Glomerular visceral epithelial cell (primary cell): ENCODE measurements at regions not wholly inside any gene's neighbourhood (a gene's known extent, or its start where the extent isn't known, plus 50 kb on each side); places are given as distances from the start of the nearest gene placed in this dataset.
A peak's percentile ranks its signal among the peaks of the same experiment; 100 is the strongest.
"Not testable (repeated sequence)": the region's sequence is repeated elsewhere in the genome, so short reads cannot be mapped to it uniquely, and the experiment has no call there.

ENCODE experiments used
- DNase-seq: peaks from one replicate; pipeline ENCODE4 v3.0.0-alpha.2; 2016; ENCODE audit errors: extremely low spot score

DNA sequence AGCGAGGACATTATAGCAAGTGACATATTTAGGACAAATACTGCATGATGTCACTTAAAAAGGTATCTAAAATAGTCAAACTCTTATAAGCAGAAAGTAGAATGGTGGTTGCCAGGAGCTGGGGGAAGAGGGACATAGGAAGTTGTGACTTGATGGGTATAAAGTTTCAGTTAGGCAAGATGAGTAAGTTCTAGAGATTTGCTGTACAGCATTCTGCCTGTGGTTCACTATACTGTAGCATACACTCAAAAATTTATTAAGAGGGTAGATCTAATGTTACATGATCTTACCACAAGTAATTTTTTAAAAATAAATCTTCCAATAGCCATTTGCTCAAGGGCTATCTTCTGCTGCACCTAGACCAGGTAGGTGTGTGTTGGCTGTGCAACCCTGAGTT, 78.1 kb upstream of the NPAS2 start:
- DNase-seq, result no peak

DNA sequence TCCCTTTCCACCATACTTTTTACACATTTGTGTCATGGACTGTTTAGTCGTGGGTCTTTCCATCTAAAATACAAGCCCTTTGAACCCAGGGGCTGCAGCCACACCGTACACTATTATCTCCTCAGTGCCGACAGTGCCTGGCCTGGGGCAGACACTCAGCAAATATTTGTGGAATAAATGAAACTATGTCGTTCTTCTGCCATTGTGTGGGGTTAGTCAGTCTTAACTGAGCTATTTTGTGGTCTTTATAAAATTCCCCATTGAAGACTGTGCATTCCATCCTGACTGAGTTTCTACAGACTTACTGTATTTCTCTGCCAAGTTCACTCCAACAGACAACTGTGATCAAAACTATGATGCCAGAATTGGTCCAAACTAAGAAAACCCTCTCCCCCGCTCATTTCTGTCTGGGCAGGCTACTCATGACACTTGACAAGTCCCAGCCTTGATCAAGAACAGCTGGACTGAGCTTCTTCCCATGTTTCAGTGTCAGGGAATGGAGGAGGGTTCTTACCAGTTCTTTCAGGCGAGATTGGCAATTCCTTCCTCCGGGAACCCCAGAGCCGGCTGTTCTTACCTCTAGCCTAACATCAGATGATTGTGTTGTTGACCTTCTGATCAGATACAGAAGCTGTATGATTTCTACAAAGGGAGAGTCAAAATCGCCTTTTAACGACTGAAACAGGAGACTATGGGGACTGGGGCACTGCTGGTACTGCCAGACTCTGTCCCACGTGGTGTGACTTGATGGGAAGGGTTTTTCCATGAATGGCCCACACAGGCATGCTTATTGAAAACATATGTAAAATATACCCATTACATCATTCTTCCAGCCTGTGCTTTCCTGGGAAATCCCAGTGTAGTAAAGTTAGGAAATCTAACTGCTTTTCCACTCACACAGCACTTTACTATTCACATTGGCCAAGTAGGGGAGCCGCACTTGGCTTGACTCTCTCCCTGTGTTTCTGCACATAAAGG, 77.4 kb upstream of the NPAS2 start:
- DNase-seq, result peak; percentile 79

DNA sequence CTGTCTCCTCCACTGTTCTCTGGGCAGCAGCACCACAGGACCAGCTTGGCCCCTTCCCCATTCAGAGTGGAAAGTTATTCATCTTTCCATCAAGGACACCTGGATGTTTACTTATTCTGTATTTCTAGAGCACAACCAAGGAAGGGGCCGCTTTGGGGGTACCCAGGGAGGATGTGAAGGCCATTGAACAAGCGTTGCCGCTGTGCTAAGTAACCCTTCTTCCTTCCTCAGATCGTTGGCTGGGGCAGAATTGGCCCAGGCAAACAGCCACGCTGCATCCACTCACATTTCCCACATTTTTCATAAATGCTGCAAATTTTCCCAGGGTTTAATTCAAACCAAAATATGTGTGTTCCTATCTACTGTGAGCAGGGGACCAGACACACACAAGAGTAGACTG, 76.2 kb upstream of the NPAS2 start:
- no peak for DNase-seq

DNA sequence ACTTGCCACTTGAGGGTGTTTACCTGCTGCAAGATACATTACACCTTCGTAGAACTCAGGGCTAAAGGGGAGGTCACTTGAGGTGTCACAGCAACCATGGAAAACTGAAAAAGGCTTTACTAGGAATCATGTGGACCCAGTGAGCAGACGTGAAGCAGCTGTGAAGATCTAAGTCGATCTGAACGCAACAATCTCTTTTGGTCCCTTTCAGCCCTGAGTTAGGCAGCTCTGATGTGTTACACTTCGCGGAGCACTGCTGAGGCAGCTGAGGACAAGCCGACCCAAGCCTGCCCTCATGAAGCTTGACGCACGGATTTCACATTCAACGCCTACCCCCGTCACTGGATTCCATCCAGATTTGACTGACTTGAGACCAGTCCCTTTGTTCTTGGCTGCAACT, 75.8 kb upstream of the NPAS2 start:
- no peak for DNase-seq

GRCh38 chr2:100744589-100744988, 75.3 kb upstream of the NPAS2 start:
- DNase-seq, result peak; percentile 67

DNA sequence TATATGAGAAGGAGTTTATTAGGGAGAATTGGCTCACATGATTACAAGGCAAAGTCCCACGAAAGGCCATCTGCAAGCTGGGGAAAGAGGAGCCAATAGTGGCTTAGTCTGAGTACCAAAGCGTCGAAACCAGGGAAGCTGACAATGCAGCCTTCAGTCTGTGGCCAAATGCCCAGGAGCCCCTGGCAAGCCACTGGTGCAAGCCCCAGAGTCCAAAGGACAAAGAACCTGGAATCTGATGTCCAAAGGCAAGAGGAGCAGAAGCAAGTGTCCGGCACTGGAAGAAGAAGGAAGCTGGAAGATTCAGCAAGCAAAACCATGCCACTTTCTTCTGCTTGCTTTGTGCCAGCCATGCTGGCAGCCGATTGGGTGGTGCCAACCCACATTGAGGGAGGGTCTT, 74.3 kb upstream of the NPAS2 start:
- DNase-seq, result no peak

DNA sequence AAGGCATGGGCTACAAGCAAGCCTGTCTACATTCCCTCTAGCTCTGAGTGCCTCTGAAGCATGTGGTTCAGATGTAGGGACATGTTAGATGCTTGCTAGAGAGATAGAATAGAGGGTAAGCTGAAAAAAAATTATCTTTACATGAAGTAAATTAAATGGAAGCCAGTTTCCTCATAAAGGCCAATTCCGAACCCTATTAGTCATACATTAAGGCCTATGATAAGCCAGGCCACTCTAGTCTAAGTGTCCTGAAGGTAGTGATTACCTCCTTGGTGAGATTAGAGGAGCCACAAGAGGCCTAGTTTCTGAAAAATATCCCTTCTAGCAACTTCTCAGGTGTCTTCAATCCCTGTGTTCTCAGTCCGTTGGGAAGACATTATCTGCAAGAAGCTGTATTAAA, 72.4 kb upstream of the NPAS2 start:
- no peak for DNase-seq

DNA sequence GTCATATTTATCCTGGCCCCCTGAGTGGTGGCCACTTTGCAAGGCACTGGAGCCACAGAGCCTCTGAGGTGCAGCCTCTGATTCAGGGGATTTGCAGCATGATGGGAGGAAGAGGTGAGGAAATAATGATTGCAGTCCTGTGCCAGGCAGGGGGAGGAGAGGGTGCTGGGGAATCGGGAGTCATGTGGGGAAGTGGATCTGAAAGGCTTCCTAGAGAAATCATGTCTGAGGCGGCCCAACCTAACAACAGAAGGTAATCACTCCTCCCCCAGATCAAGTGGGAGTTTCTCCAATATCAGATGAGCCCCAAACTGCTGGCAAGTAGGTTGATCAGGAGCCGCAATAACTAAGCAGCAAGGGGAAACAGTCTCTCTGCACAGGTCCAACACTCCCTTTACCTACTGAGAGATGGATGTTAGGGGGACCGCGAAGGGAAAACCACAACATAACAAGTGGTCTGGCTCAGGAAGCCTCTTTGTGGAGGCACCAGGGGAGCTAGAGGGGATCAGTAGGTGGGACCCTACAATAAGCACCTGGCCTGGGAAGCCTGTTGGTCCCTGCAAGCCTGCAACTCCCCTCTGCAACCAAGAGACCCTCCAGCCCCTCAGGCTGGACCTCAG, 71.8 kb upstream of the NPAS2 start:
- DNase-seq, result no peak

- DNase-seq, result no peak
Measured at GRCh38 chr2:100748673-100749072, 71.3 kb upstream of the NPAS2 start.

DNA sequence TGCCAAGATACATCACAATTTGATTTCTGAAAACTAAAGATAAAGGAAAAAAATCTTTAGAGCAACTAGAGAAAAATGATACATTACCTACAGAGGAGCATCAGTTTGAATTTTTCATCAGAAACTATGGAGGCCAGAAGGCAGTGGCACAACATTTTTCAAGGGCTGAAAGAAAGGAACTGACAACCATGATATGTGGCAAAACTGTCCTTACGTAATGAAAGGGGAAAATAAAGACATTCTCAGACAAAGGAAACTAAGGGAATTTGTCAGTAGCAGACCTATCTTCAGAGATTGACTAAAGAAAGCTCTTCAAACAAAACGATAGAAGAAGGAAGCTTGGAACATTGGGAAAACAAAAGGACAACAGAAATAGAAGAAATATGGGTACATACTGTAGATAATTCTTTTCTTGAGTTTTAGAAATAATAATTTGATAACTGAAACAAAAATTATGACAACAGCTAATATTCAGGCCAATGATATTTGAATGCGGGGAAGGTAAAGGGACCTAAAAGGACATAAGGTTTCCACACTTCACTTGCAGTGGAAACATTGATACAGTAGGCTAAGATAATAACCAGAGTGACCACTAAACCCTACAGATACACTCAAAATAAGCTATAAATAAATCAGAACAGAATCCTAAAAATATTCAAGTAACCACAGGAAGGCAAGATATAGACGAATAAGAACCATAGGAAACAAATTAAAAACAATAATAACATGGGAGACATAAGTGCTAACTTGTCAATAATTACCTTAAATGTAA, 70.0 kb upstream of the NPAS2 start:
- no peak for DNase-seq

DNA sequence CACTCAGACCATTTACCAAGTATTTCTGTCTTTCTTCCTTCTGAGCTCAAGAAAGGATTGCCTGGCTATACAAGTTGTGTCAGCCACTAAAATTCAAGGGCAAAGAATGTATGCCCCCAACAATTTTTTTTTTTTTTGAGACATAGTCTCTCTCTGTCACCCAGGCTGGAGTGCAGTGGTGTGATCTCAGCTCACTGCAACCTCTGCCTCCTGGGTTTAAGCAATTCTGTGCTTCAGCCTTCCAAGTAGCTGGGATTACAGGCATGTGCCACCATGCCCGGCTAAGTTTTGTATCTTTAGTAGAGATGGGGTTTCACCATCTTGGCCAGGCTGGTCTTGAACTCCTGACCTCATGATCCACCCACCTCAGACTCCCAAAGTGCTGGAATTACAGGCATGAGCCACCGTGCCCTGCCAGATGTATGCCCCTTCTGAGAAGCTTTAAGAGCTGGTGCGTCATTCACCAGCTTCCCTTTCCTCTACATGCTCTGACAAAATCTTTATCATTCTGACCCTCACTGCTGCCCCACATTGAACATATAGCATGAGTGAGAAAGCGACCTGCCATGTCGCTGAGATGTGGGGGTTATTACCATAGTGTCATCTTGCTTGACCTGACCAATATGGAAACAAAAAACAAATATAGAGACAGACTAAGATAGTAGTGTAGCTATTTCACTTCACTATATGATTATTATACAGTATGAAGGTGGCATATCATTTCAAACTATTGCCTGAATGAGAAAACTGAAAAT, 67.9 kb upstream of the NPAS2 start:
- DNase-seq, result not testable (repeated sequence)

DNA sequence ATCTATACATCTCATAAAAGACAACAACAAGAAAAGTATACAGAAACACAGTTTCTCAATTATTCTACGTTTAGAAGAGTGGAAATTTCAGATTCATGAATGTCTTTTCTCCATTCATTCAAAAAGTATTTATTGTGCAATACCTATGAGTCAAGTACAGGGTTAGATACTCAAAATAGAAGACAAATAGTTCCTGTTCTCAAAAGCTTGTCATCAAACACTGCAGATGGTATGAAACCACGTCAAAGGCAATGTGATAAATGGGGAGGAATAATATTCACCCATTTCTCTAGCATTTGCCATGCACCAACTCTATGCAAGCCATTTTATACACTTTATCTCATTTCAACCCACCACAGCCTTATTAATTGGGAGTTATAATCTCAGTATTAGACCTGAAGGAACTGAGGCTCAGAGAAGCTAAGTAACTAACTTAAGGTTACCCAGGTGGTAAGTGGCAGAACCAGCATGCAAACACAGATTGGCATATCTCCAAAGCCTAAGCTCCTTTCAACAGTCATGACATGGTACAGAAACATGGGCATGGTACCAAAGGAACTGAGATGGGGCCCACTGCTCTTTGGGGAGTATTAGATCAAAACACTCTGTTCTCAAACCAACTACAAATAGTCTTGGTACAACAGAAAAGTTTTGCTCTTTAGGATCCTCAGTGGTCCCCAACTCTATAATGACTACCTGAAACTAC, 67.2 kb upstream of the NPAS2 start:
- DNase-seq, result peak; percentile 13

- no peak for DNase-seq
Measured at GRCh38 chr2:100753444-100753843, 66.5 kb upstream of the NPAS2 start.

DNA sequence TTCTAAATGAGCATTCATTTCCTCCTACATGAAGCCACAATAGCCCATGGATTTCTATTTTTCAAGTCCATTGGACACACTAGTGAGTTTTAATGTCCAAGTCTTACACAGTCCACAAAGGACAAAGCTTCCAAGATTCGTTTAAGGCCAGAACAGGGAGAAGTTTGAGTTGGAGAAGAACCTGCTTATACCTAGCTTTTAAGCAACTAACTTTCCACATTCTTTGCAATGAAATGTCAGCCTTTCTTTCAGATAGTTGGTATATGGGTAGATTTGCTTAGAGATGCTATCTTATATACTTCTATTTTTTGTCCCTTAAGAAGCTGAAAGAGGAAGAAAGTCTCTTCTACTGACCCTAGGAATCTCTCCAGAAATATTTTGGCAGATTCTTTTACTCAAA, 66.1 kb upstream of the NPAS2 start:
- no peak for DNase-seq

- DNase-seq, result no peak
Measured at GRCh38 chr2:100754951-100755350, 65.0 kb upstream of the NPAS2 start.

DNA sequence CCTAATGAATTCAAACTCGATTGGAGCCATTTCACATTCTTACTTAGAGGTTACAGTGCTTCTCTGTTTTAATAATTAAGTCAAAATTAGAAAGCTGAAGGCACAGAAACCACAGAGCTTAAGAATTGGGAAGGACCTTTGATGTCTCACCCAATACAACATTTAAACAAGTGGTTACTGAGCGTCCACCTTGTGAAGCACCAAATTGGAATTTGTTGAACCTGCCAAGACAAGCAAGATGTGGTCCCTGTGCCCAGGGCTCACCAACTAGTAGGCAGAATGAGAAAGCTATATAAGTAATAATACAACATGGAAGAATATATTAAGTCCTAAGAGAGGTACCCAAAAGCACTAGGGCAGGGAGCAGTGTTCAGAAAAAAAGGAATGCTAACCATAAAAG, 64.5 kb upstream of the NPAS2 start:
- no peak for DNase-seq

GRCh38 chr2:100756704-100757103, 63.2 kb upstream of the NPAS2 start:
- DNase-seq, result no peak

GRCh38 chr2:100757621-100758394, 62.1 kb upstream of the NPAS2 start:
- DNase-seq, result no peak

DNA sequence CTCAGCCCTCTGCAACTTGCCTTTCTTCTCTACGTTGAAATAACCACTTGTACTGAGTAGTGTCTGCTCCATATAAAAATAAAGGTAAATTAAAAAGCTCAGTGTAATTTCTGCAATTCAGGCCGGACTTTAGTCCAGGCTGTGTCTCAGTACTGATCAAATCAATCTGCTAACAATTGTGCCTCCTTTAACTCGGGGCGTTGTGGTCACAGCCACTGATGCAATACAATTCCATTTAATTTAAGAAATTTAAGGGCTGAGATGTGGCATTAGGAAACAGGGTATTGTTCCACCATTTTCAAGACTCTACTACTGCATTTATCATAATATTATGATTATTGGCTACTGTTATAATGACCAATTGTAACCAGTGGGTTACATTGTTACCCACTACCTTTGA, 60.0 kb upstream of the NPAS2 start:
- no peak for DNase-seq

- no peak for DNase-seq
Measured at GRCh38 chr2:100761365-100761764, 58.6 kb upstream of the NPAS2 start.
